Activated CD8-positive, alpha-beta memory T cell treated with anti-CD3 and anti-CD28 coated beads, Interleukin-2, amount 50 U/mL, for 4 hours (primary cell): ENCODE measurements at regions not wholly inside any gene's neighbourhood (a gene's known extent, or its start where the extent isn't known, plus 50 kb on each side); places are given as distances from the start of the nearest gene placed in this dataset.

Source experiments
- DNase-seq: peaks from one replicate; pipeline ENCODE4 v3.0.0-alpha.2; 2020

- DNase-seq = no peak
These were observed 875.2 kb downstream of the BRD1 start for GRCh38 chr22:48952256-48953102.

DNA sequence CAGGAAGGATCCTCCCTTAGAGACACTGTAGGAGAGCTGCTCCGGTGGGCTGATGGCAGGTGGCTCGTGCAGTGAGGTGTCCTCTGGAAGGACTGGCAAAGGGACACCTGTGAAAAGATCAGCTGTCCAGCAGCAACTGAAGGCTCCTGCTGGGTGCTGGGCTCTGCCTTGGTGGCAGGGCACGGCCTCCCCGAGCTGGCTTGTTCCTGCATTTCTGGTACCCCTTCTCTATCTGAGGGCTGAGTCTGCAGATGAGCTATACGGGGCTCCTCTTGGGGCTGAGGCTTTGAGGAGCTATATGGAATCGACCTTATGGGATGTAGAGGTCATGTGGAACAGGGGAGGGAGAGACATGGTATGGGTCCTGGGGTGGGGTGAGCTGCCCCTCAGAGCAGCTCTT lies 875.8 kb downstream of the BRD1 start:
- no peak for DNase-seq

GRCh38 chr22:48950151-48950915 lies 877.3 kb downstream of the BRD1 start:
- DNase-seq = no peak

DNA sequence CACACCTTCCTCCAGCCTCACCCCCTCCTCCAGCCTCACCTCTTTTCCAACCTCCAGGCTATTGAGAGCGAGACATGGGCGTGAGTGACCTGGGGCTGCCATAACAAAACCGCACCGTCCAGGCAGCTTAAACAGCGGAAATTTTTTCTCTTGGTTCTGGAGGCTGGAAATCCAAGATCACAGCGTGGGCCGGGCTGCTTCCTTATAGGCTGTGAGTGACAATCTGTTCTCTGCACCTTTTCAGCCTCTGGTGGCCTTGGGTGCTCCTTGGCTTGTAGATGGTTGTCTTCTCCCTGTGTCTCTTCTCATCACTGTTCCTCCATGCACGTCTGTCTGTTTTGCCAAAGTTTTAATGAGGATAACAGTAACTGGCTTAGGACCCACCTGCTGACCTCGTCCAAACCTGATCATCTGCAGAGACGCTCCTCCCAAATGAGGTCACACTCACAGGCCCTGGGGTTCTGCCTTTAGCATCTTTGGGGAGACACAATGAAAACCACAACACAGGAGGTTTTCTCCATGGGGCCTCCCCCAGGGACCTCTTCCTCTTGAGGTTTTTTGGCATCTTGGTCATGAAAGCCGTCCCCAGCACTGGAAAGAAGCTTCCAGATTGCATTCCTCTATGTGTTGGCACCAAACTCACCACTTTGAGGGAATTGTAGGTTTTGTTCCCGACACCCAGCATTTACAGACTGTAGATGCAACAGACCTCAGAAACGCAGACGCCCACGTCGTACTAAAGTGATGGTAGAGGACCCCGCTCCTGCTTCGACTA lies 878.1 kb downstream of the BRD1 start:
- no peak for DNase-seq

DNA sequence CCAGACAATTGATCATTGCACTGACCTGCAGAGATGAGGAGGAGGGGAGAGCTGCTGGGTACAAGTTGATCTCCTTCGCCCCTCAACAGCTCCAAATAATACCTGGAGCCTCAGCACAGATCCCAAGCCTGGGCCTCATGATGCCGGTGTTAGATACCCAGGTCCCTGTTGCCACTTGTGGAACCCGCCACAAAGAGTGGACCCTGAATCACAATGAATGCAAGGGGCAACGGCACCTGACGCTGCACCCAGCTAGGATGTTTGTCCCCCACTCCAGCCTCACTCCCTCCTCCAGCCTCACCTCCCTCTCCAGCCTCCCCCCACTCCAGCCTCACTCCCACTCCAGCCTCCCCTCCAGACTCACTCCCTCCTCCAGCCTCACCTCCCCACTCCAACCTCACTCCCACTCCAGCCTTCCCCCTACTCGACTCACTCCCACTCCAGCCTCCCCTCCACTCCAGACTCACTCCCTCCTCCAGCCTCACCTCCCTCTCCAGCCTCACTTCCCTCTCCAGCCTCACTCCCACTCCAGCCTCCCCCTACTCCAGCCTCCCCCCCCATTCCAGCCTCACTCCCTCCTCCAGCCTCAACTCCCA lies 879.0 kb downstream of the BRD1 start:
- no peak for DNase-seq

DNA sequence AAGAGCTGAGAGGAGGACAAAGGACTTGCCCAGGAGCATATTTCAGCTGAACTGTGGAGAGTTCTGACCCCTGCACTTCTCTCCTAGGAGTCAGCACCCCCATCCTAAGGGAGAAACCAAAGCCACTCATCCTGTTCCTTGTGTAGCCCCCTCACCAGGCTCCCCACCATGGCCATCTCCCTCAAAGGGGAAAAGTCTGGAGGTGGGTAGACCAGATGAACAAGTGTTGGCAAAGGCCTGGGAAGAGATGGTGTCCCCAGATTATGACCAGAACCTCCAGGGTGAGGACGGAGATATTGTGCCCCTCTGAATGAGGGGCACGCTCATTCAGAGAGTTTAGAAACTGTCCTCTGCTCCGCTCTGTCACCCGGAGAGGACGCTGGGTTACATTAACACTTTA lies 880.0 kb downstream of the BRD1 start:
- DNase-seq = no peak

- DNase-seq = no peak
These were observed 881.8 kb downstream of the BRD1 start for GRCh38 chr22:48945621-48946458.

- DNase-seq = no peak
These were observed 882.7 kb downstream of the BRD1 start for GRCh38 chr22:48944751-48945620.

GRCh38 chr22:48944433-48944750 lies 883.3 kb downstream of the BRD1 start:
- no peak for DNase-seq

- no peak for DNase-seq
These were observed 883.9 kb downstream of the BRD1 start for GRCh38 chr22:48943567-48944432.

DNA sequence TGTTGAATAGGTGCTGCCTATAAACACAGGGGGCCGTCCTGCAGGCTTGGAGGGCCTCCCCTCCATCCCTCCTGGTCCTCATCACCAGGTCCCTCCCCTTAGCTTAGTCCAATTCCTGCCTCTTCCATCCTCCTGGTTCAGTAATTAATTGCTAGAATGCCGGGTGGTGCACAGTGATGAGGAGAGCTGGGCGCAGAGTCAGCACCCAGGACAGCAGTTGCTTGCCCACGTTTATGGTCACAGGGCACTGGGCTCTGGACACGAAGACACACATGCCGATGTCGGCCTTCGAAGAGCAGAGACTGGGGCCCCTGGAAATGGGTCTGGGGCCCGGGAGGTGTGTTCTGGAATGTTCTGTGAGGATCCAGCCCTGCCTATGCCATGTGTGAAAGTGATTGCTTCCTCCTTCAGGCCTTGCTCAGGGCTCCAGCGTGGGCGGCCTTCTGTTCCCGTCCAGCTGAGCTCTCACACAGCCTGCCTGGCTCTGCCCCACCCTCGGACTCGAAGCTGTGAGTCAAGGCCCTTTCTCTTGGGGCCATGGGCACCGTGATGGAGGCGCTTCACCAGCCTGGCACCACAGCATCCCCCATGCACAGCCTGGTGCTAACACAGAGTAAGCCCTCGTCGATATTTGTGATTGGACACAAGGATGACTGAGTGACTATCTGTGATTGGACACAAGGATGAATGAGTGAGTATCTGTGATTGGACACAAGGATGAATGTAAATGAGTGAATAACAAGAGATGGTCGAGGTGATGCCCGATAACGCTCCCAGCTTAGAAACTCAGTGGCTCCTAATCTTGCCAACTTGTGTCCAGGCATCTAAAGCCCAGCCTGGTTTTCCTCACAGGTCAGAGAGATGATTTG lies 884.7 kb downstream of the BRD1 start:
- DNase-seq = no peak

- DNase-seq = no peak
These were observed 885.6 kb downstream of the BRD1 start for GRCh38 chr22:48941903-48942575.

GRCh38 chr22:48941033-48941902 lies 886.4 kb downstream of the BRD1 start:
- DNase-seq = no peak

DNA sequence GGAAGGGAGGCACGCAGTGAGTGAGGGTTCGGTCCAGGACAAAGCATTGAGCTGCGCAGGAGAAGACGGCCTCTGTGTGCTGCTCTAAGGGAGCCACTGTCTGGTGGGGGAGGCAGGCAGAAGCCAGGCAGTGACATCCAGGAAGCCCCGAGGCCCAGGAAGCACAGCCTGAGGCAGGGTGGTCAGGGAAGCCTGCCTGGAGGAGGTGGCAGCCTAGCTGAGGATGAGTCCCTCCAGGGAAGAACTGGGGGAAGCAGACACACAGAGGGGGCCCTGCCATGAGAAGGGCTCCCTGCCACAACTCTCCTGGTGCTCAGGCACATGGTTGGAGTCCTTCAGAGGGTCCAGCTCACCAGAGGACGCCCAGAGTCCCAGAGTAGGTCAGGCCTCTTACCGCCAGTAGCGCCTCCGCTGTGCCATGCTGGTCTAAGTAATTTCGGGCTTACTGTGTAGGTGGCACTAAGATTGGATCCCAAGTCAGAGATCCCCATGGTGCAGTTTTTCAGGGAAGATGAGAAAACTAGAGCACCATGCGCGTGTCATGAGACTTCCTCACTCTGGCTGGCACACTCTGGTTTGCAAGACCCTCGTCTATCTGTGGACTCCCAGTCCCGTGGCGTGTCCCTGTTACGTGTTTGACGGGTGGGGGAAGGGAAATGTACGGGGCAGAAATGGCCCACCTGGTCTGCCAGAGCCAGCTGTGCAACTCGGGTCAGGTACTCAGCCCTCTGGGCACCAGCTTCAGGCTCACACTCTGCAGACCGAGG lies 887.2 kb downstream of the BRD1 start:
- DNase-seq = no peak

GRCh38 chr22:48939441-48940265 lies 888.0 kb downstream of the BRD1 start:
- DNase-seq = no peak

GRCh38 chr22:48938741-48939140 lies 888.9 kb downstream of the BRD1 start:
- DNase-seq = no peak
